ENCODE measurements at regions not wholly inside any gene's neighbourhood (a gene's known extent, or its start where the extent isn't known, plus 50 kb on each side); places are given as distances from the start of the nearest gene placed in this dataset.

DNA sequence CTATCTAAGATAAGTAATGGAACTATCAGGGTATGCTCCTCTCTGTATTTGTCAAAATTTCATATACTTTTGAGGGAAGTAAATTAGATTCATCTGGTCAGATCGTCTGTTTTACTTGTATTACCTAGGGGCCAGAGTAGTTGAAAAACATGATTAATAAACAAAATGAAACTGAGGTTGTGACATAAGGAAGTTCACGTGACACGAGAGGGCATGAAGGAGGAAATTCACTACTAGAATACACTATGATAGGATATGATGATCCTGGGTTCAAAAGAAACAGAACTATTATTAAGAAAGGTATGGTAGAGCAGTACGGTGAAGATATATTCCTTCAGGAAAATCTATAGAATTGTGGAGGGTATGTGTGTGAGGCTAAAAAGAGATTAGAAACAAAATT is 58.4 kb upstream of the SPAG16 start:
- intact Hi-C loops (cut with DNase I): no loop called here
- H3K27ac ChIP-seq: no peak overlapping the region

DNA sequence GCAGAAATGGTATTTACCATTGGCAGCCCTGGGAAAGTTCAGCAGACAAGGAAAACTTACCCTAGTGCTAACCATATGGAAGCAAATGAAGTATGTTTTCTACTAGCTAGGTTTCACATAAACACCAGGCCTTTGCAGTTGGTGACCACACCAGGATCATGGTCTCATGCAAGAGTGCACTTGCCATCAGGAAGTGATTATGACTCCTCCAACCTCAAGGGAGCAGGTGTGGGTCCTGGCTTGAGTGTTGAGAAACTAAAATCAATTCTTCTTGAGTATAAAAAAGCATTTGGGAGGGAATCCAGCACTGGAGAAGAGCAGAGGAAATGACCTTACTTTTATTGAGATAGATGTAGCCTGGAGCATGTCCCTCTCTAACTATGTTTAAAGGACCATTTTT is 56.8 kb upstream of the SPAG16 start:
- ATAC-seq: no peak
- Histone ChIP-seq H3K9me3 (no peaks in the 10 kb centered on the region), H3K4me1 (no peaks in the 10 kb centered on the region), H3K4me3 (no peak overlapping the region), H3K27ac (no peak overlapping the region), H3K27me3 (no peaks in the 10 kb centered on the region), H3K36me3 (no peaks in the 10 kb centered on the region)
- TF ChIP-seq, protein P1, sequence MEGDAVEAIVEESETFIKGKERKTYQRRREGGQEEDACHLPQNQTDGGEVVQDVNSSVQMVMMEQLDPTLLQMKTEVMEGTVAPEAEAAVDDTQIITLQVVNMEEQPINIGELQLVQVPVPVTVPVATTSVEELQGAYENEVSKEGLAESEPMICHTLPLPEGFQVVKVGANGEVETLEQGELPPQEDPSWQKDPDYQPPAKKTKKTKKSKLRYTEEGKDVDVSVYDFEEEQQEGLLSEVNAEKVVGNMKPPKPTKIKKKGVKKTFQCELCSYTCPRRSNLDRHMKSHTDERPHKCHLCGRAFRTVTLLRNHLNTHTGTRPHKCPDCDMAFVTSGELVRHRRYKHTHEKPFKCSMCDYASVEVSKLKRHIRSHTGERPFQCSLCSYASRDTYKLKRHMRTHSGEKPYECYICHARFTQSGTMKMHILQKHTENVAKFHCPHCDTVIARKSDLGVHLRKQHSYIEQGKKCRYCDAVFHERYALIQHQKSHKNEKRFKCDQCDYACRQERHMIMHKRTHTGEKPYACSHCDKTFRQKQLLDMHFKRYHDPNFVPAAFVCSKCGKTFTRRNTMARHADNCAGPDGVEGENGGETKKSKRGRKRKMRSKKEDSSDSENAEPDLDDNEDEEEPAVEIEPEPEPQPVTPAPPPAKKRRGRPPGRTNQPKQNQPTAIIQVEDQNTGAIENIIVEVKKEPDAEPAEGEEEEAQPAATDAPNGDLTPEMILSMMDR (IDR thresholded peaks at IDR 0.05): no peak
- no peak for TF ChIP-seq POLR2A (IDR thresholded peaks at IDR 0.05)
- no peak for DNase-seq
- intact Hi-C loops (cut with DNase I): no loop called here

More for the DNA sequence above, 58.4 kb upstream of the SPAG16 start:
- H3K27me3 ChIP-seq: no peaks in the 10 kb centered on the region
- no peaks in the 10 kb centered on the region for H3K4me1 ChIP-seq
- ATAC-seq (no peak), DNase-seq (no peak)
- H3K9me3 ChIP-seq: no peaks in the 10 kb centered on the region
- TF ChIP-seq POLR2A (IDR thresholded peaks at IDR 0.05): no peak
- 53% methylated on average over 4 of the region's 4 CpGs for WGBS (ENCODE audit: insufficient coverage, low coverage, low lambda C conversion rate, missing lambda C conversion rate)
- no peak overlapping the region for H3K4me3 ChIP-seq
- H3K36me3 ChIP-seq: no peaks in the 10 kb centered on the region

DNA sequence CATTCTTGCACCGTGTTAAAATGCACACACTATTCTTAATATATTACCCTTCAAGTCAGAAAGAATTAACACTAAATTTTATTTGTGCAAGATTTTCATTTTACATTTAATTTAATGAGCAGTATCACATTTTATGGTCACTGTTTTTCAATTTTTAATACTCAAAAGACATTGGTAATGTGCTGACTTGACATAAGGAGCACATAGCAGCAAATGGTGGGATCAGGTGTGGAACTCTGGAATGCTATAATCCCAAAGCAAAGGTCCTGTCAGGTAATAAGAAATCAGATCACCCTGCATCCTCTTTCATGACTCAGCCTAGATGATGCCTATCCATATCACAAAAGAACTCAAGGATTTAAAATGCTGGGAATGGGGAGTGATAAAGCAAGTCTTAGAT is 55.6 kb upstream of the SPAG16 start:
- no peaks in the 10 kb centered on the region for H3K27me3 ChIP-seq
- no peaks in the 10 kb centered on the region for H3K36me3 ChIP-seq
- no peak overlapping the region for H3K4me3 ChIP-seq
- H3K9me3 ChIP-seq: no peaks in the 10 kb centered on the region
- H3K27ac ChIP-seq: no peak overlapping the region
- intact Hi-C loops (cut with DNase I): no loop called here
- H3K4me1 ChIP-seq: no peaks in the 10 kb centered on the region
- no peak for TF ChIP-seq POLR2A (IDR thresholded peaks at IDR 0.05)
- TF ChIP-seq, protein P1 (IDR thresholded peaks at IDR 0.05): no peak
- ATAC-seq (no peak), DNase-seq (no peak)
- 92% methylated on average over 1 of the region's 1 CpG for WGBS (ENCODE audit: insufficient coverage, low coverage, low lambda C conversion rate, missing lambda C conversion rate)

DNA sequence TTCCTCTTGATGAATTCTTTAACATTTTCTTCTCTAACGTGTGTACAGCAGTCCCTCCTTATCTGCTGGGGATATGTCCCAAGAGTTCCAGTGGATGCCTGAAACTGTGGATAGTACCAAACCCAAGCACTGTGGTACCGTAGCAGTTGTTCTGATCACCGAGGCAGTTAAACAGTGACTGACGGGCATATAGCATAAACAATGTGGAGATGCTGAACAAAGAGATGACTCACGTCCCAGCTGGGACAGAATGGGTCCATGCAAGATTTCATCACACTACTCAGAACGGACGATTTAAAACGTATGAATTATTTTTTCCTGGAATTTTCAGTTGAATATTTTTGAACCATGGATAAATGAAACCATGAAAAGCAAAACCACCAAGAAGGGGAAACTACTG is 54.5 kb upstream of the SPAG16 start:
- intact Hi-C loops (cut with DNase I): no loop called here
- no peaks in the 10 kb centered on the region for H3K36me3 ChIP-seq
- no peak for ATAC-seq
- H3K27me3 ChIP-seq: no peaks in the 10 kb centered on the region
- TF ChIP-seq POLR2A (IDR thresholded peaks at IDR 0.05): no peak
- TF ChIP-seq, protein P1 (IDR thresholded peaks at IDR 0.05): no peak
- H3K27ac ChIP-seq: no peak overlapping the region
- WGBS (ENCODE audit: insufficient coverage, low coverage, low lambda C conversion rate, missing lambda C conversion rate): 80% methylated on average over 8 of the region's 8 CpGs
- no peak for DNase-seq
- H3K4me3 ChIP-seq: no peak overlapping the region
- no peaks in the 10 kb centered on the region for H3K9me3 ChIP-seq
- no peaks in the 10 kb centered on the region for H3K4me1 ChIP-seq

DNA sequence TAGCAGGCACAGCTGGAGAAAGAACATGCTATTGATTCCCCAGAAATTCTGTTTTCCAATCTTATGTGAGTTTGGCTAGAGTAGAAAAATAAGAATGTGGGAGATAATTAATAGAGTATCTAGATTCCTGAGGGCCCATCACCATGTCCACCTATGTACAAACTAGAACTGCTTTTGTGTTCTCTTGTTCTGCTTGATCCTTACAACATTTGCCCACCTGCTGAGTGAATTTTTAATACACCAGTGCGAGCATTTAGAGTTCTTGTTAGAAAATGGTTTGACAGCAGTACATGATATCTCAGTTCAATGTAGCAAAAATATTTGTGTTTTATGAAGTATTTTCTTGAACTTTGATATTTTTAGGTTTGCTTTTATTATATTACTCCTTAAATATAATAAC is 52.3 kb upstream of the SPAG16 start:
- Histone ChIP-seq H3K27me3 (no peaks in the 10 kb centered on the region), H3K9me3 (no peaks in the 10 kb centered on the region), H3K4me1 (no peaks in the 10 kb centered on the region), H3K4me3 (no peak overlapping the region), H3K36me3 (no peaks in the 10 kb centered on the region), H3K27ac (no peak overlapping the region)
- 92% methylated on average over 1 of the region's 1 CpG for WGBS (ENCODE audit: insufficient coverage, low coverage, low lambda C conversion rate, missing lambda C conversion rate)
- intact Hi-C loops (cut with DNase I): no loop called here
- DNase-seq: no peak
- TF ChIP-seq, protein P1 (IDR thresholded peaks at IDR 0.05): no peak
- TF ChIP-seq POLR2A (IDR thresholded peaks at IDR 0.05): no peak
- ATAC-seq: no peak

Measured in right lobe of liver (tissue), 6 donors.